H1 (cell line): ENCODE measurements at regions not wholly inside any gene's neighbourhood (a gene's known extent, or its start where the extent isn't known, plus 50 kb on each side); places are given as distances from the start of the nearest gene placed in this dataset.

Experiments
- CHD7 ChIP-seq: fragments of 300-600 bp; sonication (generic); IDR thresholded peaks from 2 replicates; pipeline ENCODE4 v1.7.1; 2012; ENCODE audit warnings: low read length, moderate library complexity, mild to moderate bottlenecking, inconsistent platforms; ENCODE audit not compliant: insufficient replicate concordance
- KDM1A ChIP-seq: fragments of 200-600, 300-600 bp; sonication (generic); IDR thresholded peaks from 2 replicates; pipeline ENCODE4 v1.7.1; 2016; ENCODE audit warnings: mild to moderate bottlenecking, low read length, borderline replicate concordance
- MAX ChIP-seq: IDR thresholded peaks from 2 replicates; pipeline ENCODE4 v1.6.1; 2012; ENCODE audit warnings: inconsistent platforms
- NANOG ChIP-seq: IDR thresholded peaks from 2 replicates; pipeline ENCODE4 v1.6.1; 2011; ENCODE audit warnings: low read length, low read depth, mild to moderate bottlenecking, inconsistent platforms; ENCODE audit not compliant: insufficient read depth, poor library complexity, severe bottlenecking
- SAP30 ChIP-seq: fragments of 300-600 bp; sonication (generic); IDR thresholded peaks from 2 replicates; pipeline ENCODE4 v1.7.1; 2012; ENCODE audit warnings: low read length, moderate library complexity, mild to moderate bottlenecking, inconsistent platforms; ENCODE audit not compliant: insufficient read depth, insufficient replicate concordance

DNA sequence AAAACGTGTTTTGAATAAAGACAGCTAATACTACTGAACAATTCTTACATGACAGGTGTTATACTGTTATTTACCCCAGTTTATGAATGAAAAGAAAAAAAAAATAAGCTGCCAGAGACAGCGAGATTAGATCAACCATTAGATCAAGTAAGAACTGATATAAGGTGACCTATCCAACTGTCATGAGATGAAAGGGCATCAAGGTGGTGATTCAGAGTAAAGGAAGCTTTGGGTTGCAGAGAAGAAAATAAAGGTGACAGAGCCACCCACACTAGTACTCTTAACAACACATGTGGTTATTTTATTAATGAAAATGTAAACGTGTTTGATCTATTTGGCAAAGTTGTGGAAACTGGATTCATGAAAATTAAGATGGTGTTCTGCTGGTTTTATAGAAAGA, 435.2 kb downstream of the GABRG2 start (continued):
- no peak for TF ChIP-seq MAX
- no peak for TF ChIP-seq NANOG
- no peak for TF ChIP-seq KDM1A
- TF ChIP-seq CHD7 = no peak
- no peak for TF ChIP-seq SAP30
